Panc1 (cell line): ENCODE measurements at regions not wholly inside any gene's neighbourhood (a gene's known extent, or its start where the extent isn't known, plus 50 kb on each side); places are given as distances from the start of the nearest gene placed in this dataset.

Experiments used
- ATAC-seq: fragments of 200-7000 bp; cut with Tn5 transposase; 2 replicates; pipeline ENCODE4 v1.9.1; 2020; ENCODE audit warnings: mild to moderate bottlenecking, moderate library complexity
- BruUV-seq: library from RNA; stranded (reverse); fragments of 400-500 nt; replicated peaks from 2 replicates; lab custom pipeline; 2021; lab: Mats Ljungman, UMichigan
- CTCF ChIA-PET: fragments of 300-600 bp; sonication (Branson Sonifier 250); formaldehyde crosslinking; loops from one replicate; lab custom pipeline; 2022; ENCODE audit warnings: antibody characterized with exemption; lab: Charles Lee
- POLR2A ChIA-PET: fragments of 300-600 bp; sonication (Branson Sonifier 250); formaldehyde crosslinking; loops from one replicate; lab custom pipeline; 2022; ENCODE audit warnings: antibody characterized with exemption; lab: Charles Lee
- DNase-seq: peaks from one replicate; pipeline ENCODE4 v3.0.0-alpha.2; 2010; ENCODE audit warnings: low read depth, low spot score
- H3K27ac ChIP-seq: 2 replicates; pipeline ENCODE4 v1.5.1; 2011; ENCODE audit warnings: mild to moderate bottlenecking, low read length, inconsistent platforms
- H3K27me3 ChIP-seq: fragments of 200-500 bp; sonication (Bioruptor generic); 2 replicates; pipeline ENCODE4 v1.6.0; 2014; ENCODE audit warnings: low read length, inconsistent platforms; ENCODE audit not compliant: control insufficient read depth, insufficient read depth
- H3K36me3 ChIP-seq: fragments of 200-500 bp; sonication (Bioruptor generic); 2 replicates; pipeline ENCODE4 v1.5.1; 2014; ENCODE audit warnings: inconsistent platforms, mild to moderate bottlenecking, low read length, moderate library complexity; ENCODE audit not compliant: control insufficient read depth, insufficient read depth
- H3K4me1 ChIP-seq: 2 replicates; pipeline ENCODE4 v1.5.1; 2011; ENCODE audit warnings: inconsistent platforms, mild to moderate bottlenecking, low read length, moderate library complexity; ENCODE audit not compliant: control insufficient read depth, insufficient read depth
- H3K4me3 ChIP-seq, 2 experiments: 2 replicates each; pipeline ENCODE4 v1.5.1; 2011 to 2012; ENCODE audit warnings: low read depth in 2 of 2, low read length in 2 of 2, mild to moderate bottlenecking in 2 of 2, inconsistent platforms in 1 of 2, moderate library complexity in 1 of 2
- H3K9me3 ChIP-seq: fragments of 200-500 bp; sonication (Bioruptor generic); 2 replicates; pipeline ENCODE4 v1.5.1; 2014; ENCODE audit warnings: low read depth, mild to moderate bottlenecking, inconsistent platforms, low read length, moderate library complexity; ENCODE audit not compliant: control insufficient read depth, insufficient read depth
- POLR2AphosphoS5 ChIP-seq: IDR thresholded peaks from 2 replicates; pipeline ENCODE4 v1.6.1; 2012; ENCODE audit warnings: mild to moderate bottlenecking, low read depth, low read length, moderate library complexity
- REST ChIP-seq, 2 experiments: IDR thresholded peaks; 2 replicates each; pipeline ENCODE4 v1.6.1; 2011 to 2012; ENCODE audit warnings: low read depth in 2 of 2, control low read depth in 1 of 2, low read length in 1 of 2, mild to moderate bottlenecking in 1 of 2, moderate library complexity in 1 of 2; ENCODE audit not compliant: insufficient read depth in 1 of 2
- SIN3A ChIP-seq: IDR thresholded peaks from 2 replicates; pipeline ENCODE4 v1.6.1; 2012; ENCODE audit warnings: low read depth, mild to moderate bottlenecking, low read length, moderate library complexity, borderline replicate concordance; ENCODE audit not compliant: insufficient read depth
- TCF7L2 ChIP-seq: IDR thresholded peaks from 2 replicates; pipeline ENCODE4 v1.6.1; 2011; ENCODE audit warnings: mild to moderate bottlenecking, low read depth, low read length, inconsistent platforms
- in situ Hi-C: cut with HindIII; loops from 2 replicates; pipeline ENCODE4 v1.10.0; 2016; ENCODE audit warnings: low sequenced_read_pairs, low pct_unique_long_range_greater_than_20kb
- intact Hi-C: fragments of 100-400 bp; cut with micrococcal nuclease; formaldehyde crosslinking; loops from one replicate; pipeline ENCODE4 v1.10.0; 2022; ENCODE audit not compliant: unreplicated experiment
- TF ChIP-seq, protein P1 (sequence below): fragments of 450-650 bp; IDR thresholded peaks from 2 replicates; pipeline ENCODE4 v1.5.1; 2017; ENCODE audit warnings: mild to moderate bottlenecking

- DNase-seq (no peak), ATAC-seq (no peak)
- in situ Hi-C loops = no loop called here
- Histone ChIP-seq H3K36me3 (no peaks in the 10 kb centered on the region), H3K27ac (no peak overlapping the region), H3K27me3 (peaks cover 7% of the 10 kb centered on the region; the same call in 1 of the 2 replicates), H3K9me3 (no peaks in the 10 kb centered on the region), H3K4me1 (no peaks in the 10 kb centered on the region), H3K4me3 (no peak overlapping the region)
- CTCF ChIA-PET = no interaction called here
- intact Hi-C loops = no loop called here
- no peak for TF ChIP-seq REST (IDR thresholded peaks at IDR 0.05; ENCODE audit: insufficient read depth in 1 of 2, low read depth in 2 of 2, low read length in 1 of 2)
- no peak for TF ChIP-seq POLR2AphosphoS5
- TF ChIP-seq TCF7L2 = no peak
- TF ChIP-seq SIN3A = no peak
- TF ChIP-seq, protein P1, sequence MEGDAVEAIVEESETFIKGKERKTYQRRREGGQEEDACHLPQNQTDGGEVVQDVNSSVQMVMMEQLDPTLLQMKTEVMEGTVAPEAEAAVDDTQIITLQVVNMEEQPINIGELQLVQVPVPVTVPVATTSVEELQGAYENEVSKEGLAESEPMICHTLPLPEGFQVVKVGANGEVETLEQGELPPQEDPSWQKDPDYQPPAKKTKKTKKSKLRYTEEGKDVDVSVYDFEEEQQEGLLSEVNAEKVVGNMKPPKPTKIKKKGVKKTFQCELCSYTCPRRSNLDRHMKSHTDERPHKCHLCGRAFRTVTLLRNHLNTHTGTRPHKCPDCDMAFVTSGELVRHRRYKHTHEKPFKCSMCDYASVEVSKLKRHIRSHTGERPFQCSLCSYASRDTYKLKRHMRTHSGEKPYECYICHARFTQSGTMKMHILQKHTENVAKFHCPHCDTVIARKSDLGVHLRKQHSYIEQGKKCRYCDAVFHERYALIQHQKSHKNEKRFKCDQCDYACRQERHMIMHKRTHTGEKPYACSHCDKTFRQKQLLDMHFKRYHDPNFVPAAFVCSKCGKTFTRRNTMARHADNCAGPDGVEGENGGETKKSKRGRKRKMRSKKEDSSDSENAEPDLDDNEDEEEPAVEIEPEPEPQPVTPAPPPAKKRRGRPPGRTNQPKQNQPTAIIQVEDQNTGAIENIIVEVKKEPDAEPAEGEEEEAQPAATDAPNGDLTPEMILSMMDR = no peak
- POLR2A ChIA-PET = no interaction called here
- BruUV-seq = no TSS peak
Measured at GRCh38 chr1:30318413-30318812, 405.0 kb downstream of the MATN1 start.

GRCh38 chr1:30317921-30318320 is 405.5 kb downstream of the MATN1 start:
- BruUV-seq = no TSS peak
- CTCF ChIA-PET = no interaction called here

More at GRCh38 chr1:30317921-30318320, 405.5 kb downstream of the MATN1 start:
- in situ Hi-C loops = no loop called here
- Histone ChIP-seq H3K27ac (no peak overlapping the region), H3K4me3 (no peak overlapping the region), H3K36me3 (no peaks in the 10 kb centered on the region), H3K27me3 (peaks cover 7% of the 10 kb centered on the region; the same call in 1 of the 2 replicates), H3K4me1 (no peaks in the 10 kb centered on the region), H3K9me3 (no peaks in the 10 kb centered on the region)
- no peak for DNase-seq
- intact Hi-C loops = no loop called here
- ATAC-seq = no peak
- POLR2A ChIA-PET = no interaction called here
- TF ChIP-seq TCF7L2 (no peak), SIN3A (no peak), REST (IDR thresholded peaks at IDR 0.05; ENCODE audit: insufficient read depth in 1 of 2, low read depth in 2 of 2, low read length in 1 of 2) (no peak), POLR2AphosphoS5 (no peak)
- TF ChIP-seq, protein P1 = no peak
